Neural progenitor cell (in vitro differentiated cells): ENCODE measurements at regions not wholly inside any gene's neighbourhood (a gene's known extent, or its start where the extent isn't known, plus 50 kb on each side); places are given as distances from the start of the nearest gene placed in this dataset.
"Not testable (repeated sequence)": the region's sequence is repeated elsewhere in the genome, so short reads cannot be mapped to it uniquely, and the experiment has no call there.

Experiments used
- DNase-seq: peaks from one replicate; pipeline ENCODE4 v3.0.0-alpha.2; 2016; ENCODE audit warnings: low spot score
- H2AFZ ChIP-seq: fragments of 200-600 bp; sonication (generic); replicated peaks from 2 replicates; pipeline ENCODE4 v1.6.1; 2016; ENCODE audit warnings: antibody characterized with exemption
- H3F3A ChIP-seq: fragments of 200-600 bp; sonication (generic); 2 replicates; pipeline ENCODE4 v1.6.1; 2016; ENCODE audit warnings: antibody characterized with exemption, low read depth
- H3K27ac ChIP-seq: fragments of 200-600 bp; sonication (generic); 2 replicates; pipeline ENCODE4 v1.5.1; 2016; ENCODE audit warnings: mild to moderate bottlenecking
- H3K27me3 ChIP-seq: fragments of 200-600 bp; sonication (generic); 2 replicates; pipeline ENCODE4 v1.6.1; 2016; ENCODE audit warnings: mild to moderate bottlenecking, moderate library complexity
- H3K36me3 ChIP-seq: fragments of 200-600 bp; sonication (generic); 2 replicates; pipeline ENCODE4 v1.5.1; 2016
- H3K4me1 ChIP-seq: fragments of 200-600 bp; sonication (generic); 2 replicates; pipeline ENCODE4 v1.6.1; 2016; ENCODE audit warnings: mixed run types
- H3K4me2 ChIP-seq: fragments of 200-600 bp; sonication (generic); 2 replicates; pipeline ENCODE4 v1.6.1; 2016
- H3K4me3 ChIP-seq: fragments of 200-600 bp; sonication (generic); 2 replicates; pipeline ENCODE4 v1.5.1; 2016
- H3K79me2 ChIP-seq: fragments of 200-600 bp; sonication (generic); 2 replicates; pipeline ENCODE4 v1.6.1; 2016; ENCODE audit warnings: low read depth
- H3K9ac ChIP-seq: fragments of 200-600 bp; sonication (generic); 2 replicates; pipeline ENCODE4 v1.6.1; 2016
- H3K9me3 ChIP-seq: fragments of 200-600 bp; sonication (generic); 2 replicates; pipeline ENCODE4 v1.5.1; 2016; ENCODE audit warnings: low read depth
- H4K20me1 ChIP-seq: fragments of 200-600 bp; sonication (generic); 2 replicates; pipeline ENCODE4 v1.6.1; 2016; ENCODE audit warnings: low read depth
- H3K27ac Mint-ChIP-seq: 3 replicates; pipeline ENCODE4 v1.8.0; 2021; ENCODE audit warnings: mixed read lengths
- H3K27me3 Mint-ChIP-seq: 2 replicates; pipeline ENCODE4 v1.8.0; 2022; ENCODE audit warnings: low read depth, mild to moderate bottlenecking, inconsistent platforms, moderate library complexity, mixed read lengths; ENCODE audit not compliant: insufficient read depth
- H3K36me3 Mint-ChIP-seq: 3 replicates; pipeline ENCODE4 v1.8.0; 2021; ENCODE audit warnings: mixed read lengths
- H3K4me1 Mint-ChIP-seq: 3 replicates; pipeline ENCODE4 v1.8.0; 2021; ENCODE audit warnings: mixed read lengths
- H3K4me3 Mint-ChIP-seq: 3 replicates; pipeline ENCODE4 v1.8.0; 2021; ENCODE audit warnings: mild to moderate bottlenecking, moderate library complexity, mixed read lengths
- H3K9me3 Mint-ChIP-seq: 3 replicates; pipeline ENCODE4 v1.8.0; 2020; ENCODE audit warnings: mixed read lengths
- CTCF ChIP-seq: fragments of 200-600 bp; sonication (generic); IDR thresholded peaks from 2 replicates; pipeline ENCODE4 v1.5.1; 2017; ENCODE audit warnings: antibody characterized with exemption, mild to moderate bottlenecking
- EZH2 ChIP-seq: fragments of 200-600 bp; sonication (generic); IDR thresholded peaks from 2 replicates; pipeline ENCODE4 v1.6.1; 2017; ENCODE audit warnings: antibody characterized with exemption, mild to moderate bottlenecking, moderate library complexity
- EZH2phosphoT487 ChIP-seq: fragments of 200-600 bp; sonication (generic); IDR thresholded peaks from 2 replicates; pipeline ENCODE4 v1.6.1; 2017; ENCODE audit warnings: antibody characterized with exemption

- Mint-ChIP-seq H3K9me3 (peaks cover 6% of the 10 kb centered on the region), H3K27ac (no peak overlapping the region), H3K4me1 (no peaks in the 10 kb centered on the region), H3K36me3 (no peaks in the 10 kb centered on the region), H3K27me3 (peaks cover 2% of the 10 kb centered on the region), H3K4me3 (no peak overlapping the region)
- Histone ChIP-seq H3K4me1 (no peaks in the 10 kb centered on the region), H4K20me1 (no peaks in the 10 kb centered on the region), H3K9me3 (no peaks in the 10 kb centered on the region), H3K9ac (no peak overlapping the region), H3K36me3 (no peaks in the 10 kb centered on the region), H3K4me2 (no peak overlapping the region), H3F3A (no peaks in the 10 kb centered on the region), H3K4me3 (no peak overlapping the region), H3K79me2 (no peaks in the 10 kb centered on the region), H2AFZ (no peak overlapping the region), H3K27me3 (no peaks in the 10 kb centered on the region), H3K27ac (no peak overlapping the region)
- DNase-seq, result no peak
- TF ChIP-seq EZH2phosphoT487 (no peak), CTCF (no peak), EZH2 (no peak)
Measured at GRCh38 chr9:115414561-115414960, 296.6 kb upstream of the TNC start.

- H3K9ac ChIP-seq, result no peak overlapping the region
- no peaks in the 10 kb centered on the region for H4K20me1 ChIP-seq
- H2AFZ ChIP-seq, result peak overlapping the region; percentile 5
- H3K36me3 ChIP-seq, result no peaks in the 10 kb centered on the region
- peaks cover 2% of the 10 kb centered on the region for H3K27me3 Mint-ChIP-seq
- H3K79me2 ChIP-seq, result no peaks in the 10 kb centered on the region
- H3K9me3 Mint-ChIP-seq, result peaks cover 6% of the 10 kb centered on the region
- no peak overlapping the region for H3K27ac ChIP-seq
- no peaks in the 10 kb centered on the region for H3K4me1 ChIP-seq
- H3K27ac Mint-ChIP-seq, result no peak overlapping the region
- H3K4me2 ChIP-seq, result no peak overlapping the region
- H3K9me3 ChIP-seq, result no peaks in the 10 kb centered on the region
- no peak overlapping the region for H3K4me3 ChIP-seq
- no peak for DNase-seq
- no peak overlapping the region for H3K4me3 Mint-ChIP-seq
- H3F3A ChIP-seq, result no peaks in the 10 kb centered on the region
- no peaks in the 10 kb centered on the region for H3K36me3 Mint-ChIP-seq
- H3K4me1 Mint-ChIP-seq, result no peaks in the 10 kb centered on the region
- no peak for TF ChIP-seq EZH2phosphoT487
- TF ChIP-seq EZH2, result no peak
- no peak for TF ChIP-seq CTCF
- H3K27me3 ChIP-seq, result no peaks in the 10 kb centered on the region
Measured at GRCh38 chr9:115415450-115415849, 297.5 kb upstream of the TNC start.

GRCh38 chr9:115416299-115416698 lies 298.3 kb upstream of the TNC start:
- Histone ChIP-seq H3K79me2 (no peaks in the 10 kb centered on the region), H3K36me3 (no peaks in the 10 kb centered on the region), H3F3A (no peaks in the 10 kb centered on the region), H4K20me1 (no peaks in the 10 kb centered on the region), H3K27me3 (no peaks in the 10 kb centered on the region), H3K4me3 (no peak overlapping the region), H2AFZ (no peak overlapping the region), H3K27ac (no peak overlapping the region), H3K9ac (no peak overlapping the region), H3K9me3 (no peaks in the 10 kb centered on the region), H3K4me2 (no peak overlapping the region), H3K4me1 (no peaks in the 10 kb centered on the region)
- Mint-ChIP-seq H3K27ac (no peak overlapping the region), H3K9me3 (peaks cover 8% of the 10 kb centered on the region), H3K4me1 (no peaks in the 10 kb centered on the region), H3K36me3 (no peaks in the 10 kb centered on the region), H3K4me3 (no peak overlapping the region), H3K27me3 (peaks cover 2% of the 10 kb centered on the region)
- no peak for DNase-seq
- TF ChIP-seq EZH2 (no peak), CTCF (no peak), EZH2phosphoT487 (no peak)

GRCh38 chr9:115418181-115418580 lies 300.2 kb upstream of the TNC start:
- not testable (repeated sequence) for H3K4me1 ChIP-seq, H3K27ac ChIP-seq, H3K36me3 Mint-ChIP-seq, H4K20me1 ChIP-seq, H3K79me2 ChIP-seq, H3K4me2 ChIP-seq, H3K27ac Mint-ChIP-seq, H3K27me3 Mint-ChIP-seq, H3K4me1 Mint-ChIP-seq, H3K4me3 Mint-ChIP-seq, H3K27me3 ChIP-seq, H3K36me3 ChIP-seq, H2AFZ ChIP-seq, H3K9ac ChIP-seq, H3K4me3 ChIP-seq, H3F3A ChIP-seq, DNase-seq, H3K9me3 ChIP-seq
- peaks cover 12% of the 10 kb centered on the region for H3K9me3 Mint-ChIP-seq
